CD4-positive, alpha-beta T cell (primary cell): ENCODE measurements at regions not wholly inside any gene's neighbourhood (a gene's known extent, or its start where the extent isn't known, plus 50 kb on each side); places are given as distances from the start of the nearest gene placed in this dataset.

Experiments
- ATAC-seq: fragments of 200-7000 bp; cut with Tn5 transposase; one replicate; pipeline ENCODE4 v1.10.0; 2022; ENCODE audit warnings: mild to moderate bottlenecking; ENCODE audit not compliant: poor library complexity
- CTCF ChIA-PET: fragments of 350-600 bp; sonication (Branson Sonifier 250); formaldehyde crosslinking; loops from one replicate; lab custom pipeline; 2021; ENCODE audit warnings: antibody characterized with exemption, inconsistent platforms; lab: Charles Lee
- POLR2A ChIA-PET: fragments of 350-600 bp; sonication (Branson Sonifier 250); formaldehyde crosslinking; loops from one replicate; lab custom pipeline; 2021; ENCODE audit warnings: antibody characterized with exemption, inconsistent platforms; lab: Charles Lee
- DNase-seq, 14 experiments: peaks; one replicate each; pipeline ENCODE4 v3.0.0-alpha.2; 2013 to 2020; ENCODE audit warnings: mixed read lengths in 2 of 14
- H3K27ac ChIP-seq, 2 donors: one replicate each; pipeline versions ENCODE4 v1.5.1 to v1.7.0; 2013; ENCODE audit warnings: low read length in 2 of 2, low read depth in 1 of 2, mild to moderate bottlenecking in 1 of 2
- H3K27me3 ChIP-seq, 2 experiments: 1 replicate in 1 of 2; 2 replicates in 1 of 2; pipeline versions ENCODE4 v1.6.1 to v1.7.0; 2013; ENCODE audit warnings: low read length in 2 of 2, control low read depth in 1 of 2, mild to moderate bottlenecking in 1 of 2, moderate library complexity in 1 of 2; ENCODE audit not compliant: insufficient read depth in 2 of 2, control insufficient read depth in 1 of 2
- H3K36me3 ChIP-seq: one replicate; pipeline ENCODE4 v1.6.1; 2013; ENCODE audit warnings: low read length, control low read depth; ENCODE audit not compliant: insufficient read depth
- H3K4me1 ChIP-seq: one replicate; pipeline ENCODE4 v1.6.1; 2013; ENCODE audit warnings: low read length, control low read depth; ENCODE audit not compliant: insufficient read depth
- H3K4me3 ChIP-seq: one replicate; pipeline ENCODE4 v1.5.1; 2013; ENCODE audit warnings: mild to moderate bottlenecking, low read length, moderate library complexity
- H3K9me3 ChIP-seq, 2 experiments: 1 replicate in 1 of 2; 2 replicates in 1 of 2; pipeline versions ENCODE4 v1.6.1 to v1.7.0; 2013; ENCODE audit warnings: low read length in 2 of 2, mild to moderate bottlenecking in 2 of 2, control low read depth in 1 of 2, moderate library complexity in 1 of 2; ENCODE audit not compliant: control insufficient read depth in 1 of 2, insufficient read depth in 1 of 2
- H3K27ac Mint-ChIP-seq: one replicate; pipeline ENCODE4 v1.8.0; 2020; ENCODE audit warnings: mixed read lengths
- H3K27me3 Mint-ChIP-seq: one replicate; pipeline ENCODE4 v1.8.0; 2021; ENCODE audit warnings: mixed read lengths
- H3K36me3 Mint-ChIP-seq: one replicate; pipeline ENCODE4 v1.8.0; 2021; ENCODE audit warnings: low read depth, mixed read lengths
- H3K4me1 Mint-ChIP-seq: one replicate; pipeline ENCODE4 v1.8.0; 2021; ENCODE audit warnings: low read depth, mixed read lengths
- H3K4me3 Mint-ChIP-seq: one replicate; pipeline ENCODE4 v1.8.0; 2020; ENCODE audit warnings: mild to moderate bottlenecking, mixed read lengths
- H3K9me3 Mint-ChIP-seq: one replicate; pipeline ENCODE4 v1.8.0; 2020; ENCODE audit warnings: mixed read lengths
- intact Hi-C, 2 experiments: fragments of 100-400 bp; cut with DNase I in 1 of 2; cut with micrococcal nuclease in 1 of 2; formaldehyde crosslinking; loops; one replicate each; pipeline versions ENCODE4 v1.15.1 to v1.9.0; 2023 to 2025; cut with DNase I, micrococcal nuclease
- TF ChIP-seq, protein P1 (sequence below): fragments of 200-600 bp; IDR thresholded peaks from one replicate; pipeline ENCODE4 v1.8.0; 2022; ENCODE audit warnings: antibody characterized with exemption, mild to moderate bottlenecking

DNA sequence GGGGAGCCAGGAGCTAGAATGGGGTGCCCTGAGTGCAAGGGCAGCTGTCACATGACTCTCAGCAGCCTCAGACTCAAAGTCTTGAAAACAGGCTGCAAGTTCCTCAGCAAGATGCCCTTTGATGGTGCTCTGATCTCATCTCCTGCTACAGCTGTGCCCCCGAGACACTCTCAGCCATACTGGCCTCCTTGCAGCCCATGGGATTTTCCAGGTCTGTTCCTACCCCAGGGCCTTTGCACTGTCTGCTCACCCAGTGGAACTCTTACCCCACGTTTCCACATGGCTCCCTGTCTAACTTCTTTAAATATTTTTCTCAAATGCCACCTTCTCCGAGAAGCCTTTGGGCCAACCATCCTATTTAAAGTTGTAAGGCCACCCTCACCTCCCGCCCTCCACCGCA, 146.9 kb downstream of the C16orf95 start:
- no peak for DNase-seq
- H3K36me3 Mint-ChIP-seq, result no peaks in the 10 kb centered on the region
- no peak overlapping the region for H3K27ac Mint-ChIP-seq
- H3K4me3 ChIP-seq, result no peak overlapping the region
- H3K36me3 ChIP-seq, result no peaks in the 10 kb centered on the region
- H3K9me3 ChIP-seq, result no peaks in the 10 kb centered on the region
- H3K9me3 Mint-ChIP-seq, result no peaks in the 10 kb centered on the region
- no peak overlapping the region for H3K4me3 Mint-ChIP-seq
- H3K27me3 Mint-ChIP-seq, result peaks cover 3% of the 10 kb centered on the region
- intact Hi-C loops, result no loop called here
- no peaks in the 10 kb centered on the region for H3K4me1 ChIP-seq
- CTCF ChIA-PET, result no interaction called here
- H3K4me1 Mint-ChIP-seq, result no peaks in the 10 kb centered on the region
- TF ChIP-seq, protein P1, sequence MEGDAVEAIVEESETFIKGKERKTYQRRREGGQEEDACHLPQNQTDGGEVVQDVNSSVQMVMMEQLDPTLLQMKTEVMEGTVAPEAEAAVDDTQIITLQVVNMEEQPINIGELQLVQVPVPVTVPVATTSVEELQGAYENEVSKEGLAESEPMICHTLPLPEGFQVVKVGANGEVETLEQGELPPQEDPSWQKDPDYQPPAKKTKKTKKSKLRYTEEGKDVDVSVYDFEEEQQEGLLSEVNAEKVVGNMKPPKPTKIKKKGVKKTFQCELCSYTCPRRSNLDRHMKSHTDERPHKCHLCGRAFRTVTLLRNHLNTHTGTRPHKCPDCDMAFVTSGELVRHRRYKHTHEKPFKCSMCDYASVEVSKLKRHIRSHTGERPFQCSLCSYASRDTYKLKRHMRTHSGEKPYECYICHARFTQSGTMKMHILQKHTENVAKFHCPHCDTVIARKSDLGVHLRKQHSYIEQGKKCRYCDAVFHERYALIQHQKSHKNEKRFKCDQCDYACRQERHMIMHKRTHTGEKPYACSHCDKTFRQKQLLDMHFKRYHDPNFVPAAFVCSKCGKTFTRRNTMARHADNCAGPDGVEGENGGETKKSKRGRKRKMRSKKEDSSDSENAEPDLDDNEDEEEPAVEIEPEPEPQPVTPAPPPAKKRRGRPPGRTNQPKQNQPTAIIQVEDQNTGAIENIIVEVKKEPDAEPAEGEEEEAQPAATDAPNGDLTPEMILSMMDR, result no peak
- ATAC-seq, result no peak
- no peak overlapping the region for H3K27ac ChIP-seq
- POLR2A ChIA-PET, result no interaction called here
- H3K27me3 ChIP-seq, result no peaks in the 10 kb centered on the region

DNA sequence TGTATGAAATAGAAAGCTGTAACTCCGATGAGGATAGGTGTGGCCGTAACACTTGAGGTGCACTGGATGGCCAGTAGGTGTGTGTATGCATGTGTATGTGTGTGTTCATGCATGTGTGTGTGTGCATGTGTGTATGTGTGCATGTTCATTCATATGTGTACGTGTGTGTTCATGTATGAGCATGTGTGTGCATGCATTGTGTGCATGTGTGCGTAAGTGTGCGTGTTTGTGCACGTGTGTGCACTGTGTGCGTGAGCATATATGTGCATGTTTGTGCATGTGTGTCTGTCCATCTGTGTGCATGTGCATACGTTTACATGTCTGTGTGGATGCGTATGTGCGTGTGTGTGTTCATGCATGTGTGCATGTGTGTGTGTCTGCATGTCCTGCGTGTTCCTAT, 145.5 kb downstream of the C16orf95 start:
- Histone ChIP-seq H3K4me3 (no peak overlapping the region), H3K36me3 (no peaks in the 10 kb centered on the region), H3K9me3 (no peaks in the 10 kb centered on the region), H3K27me3 (no peaks in the 10 kb centered on the region), H3K27ac (no peak overlapping the region), H3K4me1 (no peaks in the 10 kb centered on the region)
- intact Hi-C loops, result no loop called here
- TF ChIP-seq, protein P1, result no peak
- Mint-ChIP-seq H3K9me3 (no peaks in the 10 kb centered on the region), H3K27ac (no peak overlapping the region), H3K4me1 (no peaks in the 10 kb centered on the region), H3K4me3 (no peak overlapping the region), H3K36me3 (no peaks in the 10 kb centered on the region), H3K27me3 (peaks cover 3% of the 10 kb centered on the region)
- DNase-seq (no peak), ATAC-seq (no peak)
- ChIA-PET CTCF (no interaction called here), POLR2A (no interaction called here)

DNA sequence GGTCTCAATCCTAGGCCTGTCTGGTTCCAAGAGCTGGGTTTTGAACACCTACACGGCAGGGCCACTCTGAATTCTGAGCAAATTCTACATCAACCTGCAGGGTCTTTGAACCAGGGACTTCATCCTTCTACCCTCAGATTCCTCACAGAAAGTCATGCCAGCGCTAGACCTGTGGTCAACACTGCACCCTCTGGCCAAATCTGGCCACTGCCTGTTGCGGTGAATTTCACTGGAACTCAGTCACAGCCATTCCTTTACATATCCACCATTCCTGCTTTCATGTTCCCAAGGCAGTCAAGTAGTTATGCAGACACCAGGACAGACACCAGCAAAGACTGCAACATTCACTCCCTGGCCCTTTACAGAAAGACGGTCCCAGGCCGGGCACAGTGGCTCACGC, 144.6 kb downstream of the C16orf95 start:
- Mint-ChIP-seq H3K27me3 (peaks cover 3% of the 10 kb centered on the region), H3K27ac (no peak overlapping the region), H3K36me3 (no peaks in the 10 kb centered on the region), H3K9me3 (no peaks in the 10 kb centered on the region), H3K4me3 (no peak overlapping the region), H3K4me1 (no peaks in the 10 kb centered on the region)
- CTCF ChIA-PET, result no interaction called here
- Histone ChIP-seq H3K4me3 (no peak overlapping the region), H3K27me3 (peaks cover 0 to 2% of the 10 kb centered on the region in 2 experiments), H3K36me3 (no peaks in the 10 kb centered on the region), H3K4me1 (no peaks in the 10 kb centered on the region), H3K27ac (no peak overlapping the region), H3K9me3 (peaks cover 0 to 5% of the 10 kb centered on the region in 2 experiments)
- ATAC-seq, result no peak
- POLR2A ChIA-PET, result no interaction called here
- intact Hi-C loops, result no loop called here
- TF ChIP-seq, protein P1, result no peak
- DNase-seq, result no peak
